Uterus (tissue), 2 donors: ENCODE measurements at regions not wholly inside any gene's neighbourhood (a gene's known extent, or its start where the extent isn't known, plus 50 kb on each side); places are given as distances from the start of the nearest gene placed in this dataset.

Experiments used
- POLR2A ChIP-seq, 2 donors: fragments of 450-650 bp; IDR thresholded peaks; one replicate each; pipeline ENCODE4 v1.6.1; 2016; ENCODE audit warnings: antibody characterized with exemption in 2 of 2, mild to moderate bottlenecking in 1 of 2, moderate library complexity in 1 of 2
- TF ChIP-seq, protein P1 (sequence below), 4 experiments: fragments of 200-600 bp in 2 of 4; fragments of 450-650 bp in 2 of 4; sonication (generic) in 2 of 4; IDR thresholded peaks; one replicate each; pipeline ENCODE4 v1.5.1; 2016 to 2019; ENCODE audit warnings: antibody characterized with exemption in 4 of 4, mild to moderate bottlenecking in 2 of 4, moderate library complexity in 1 of 4

DNA sequence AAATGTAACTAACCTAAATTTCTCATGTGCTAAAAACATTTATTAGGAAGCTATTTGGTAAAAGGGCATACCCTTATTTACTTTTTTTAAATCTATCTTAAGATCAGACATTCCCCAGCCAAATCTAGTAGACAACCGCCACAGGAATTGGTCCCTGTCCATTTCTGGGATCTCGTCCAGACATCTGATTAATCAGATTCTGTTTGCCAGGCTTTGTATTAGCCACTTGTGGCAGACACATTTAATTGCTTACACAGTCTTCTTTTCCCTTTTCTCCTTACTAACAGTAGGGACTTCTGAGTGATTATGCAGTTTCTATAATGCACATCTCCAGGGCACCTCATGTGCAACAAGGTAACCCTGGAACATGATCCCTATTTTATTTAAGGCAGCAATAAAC lies 449.0 kb upstream of the RGS18 start:
- TF ChIP-seq, protein P1, sequence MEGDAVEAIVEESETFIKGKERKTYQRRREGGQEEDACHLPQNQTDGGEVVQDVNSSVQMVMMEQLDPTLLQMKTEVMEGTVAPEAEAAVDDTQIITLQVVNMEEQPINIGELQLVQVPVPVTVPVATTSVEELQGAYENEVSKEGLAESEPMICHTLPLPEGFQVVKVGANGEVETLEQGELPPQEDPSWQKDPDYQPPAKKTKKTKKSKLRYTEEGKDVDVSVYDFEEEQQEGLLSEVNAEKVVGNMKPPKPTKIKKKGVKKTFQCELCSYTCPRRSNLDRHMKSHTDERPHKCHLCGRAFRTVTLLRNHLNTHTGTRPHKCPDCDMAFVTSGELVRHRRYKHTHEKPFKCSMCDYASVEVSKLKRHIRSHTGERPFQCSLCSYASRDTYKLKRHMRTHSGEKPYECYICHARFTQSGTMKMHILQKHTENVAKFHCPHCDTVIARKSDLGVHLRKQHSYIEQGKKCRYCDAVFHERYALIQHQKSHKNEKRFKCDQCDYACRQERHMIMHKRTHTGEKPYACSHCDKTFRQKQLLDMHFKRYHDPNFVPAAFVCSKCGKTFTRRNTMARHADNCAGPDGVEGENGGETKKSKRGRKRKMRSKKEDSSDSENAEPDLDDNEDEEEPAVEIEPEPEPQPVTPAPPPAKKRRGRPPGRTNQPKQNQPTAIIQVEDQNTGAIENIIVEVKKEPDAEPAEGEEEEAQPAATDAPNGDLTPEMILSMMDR (IDR thresholded peaks at IDR 0.05) = no peak
- TF ChIP-seq POLR2A (IDR thresholded peaks at IDR 0.05) = no peak
